ENCODE measurements at regions not wholly inside any gene's neighbourhood (a gene's known extent, or its start where the extent isn't known, plus 50 kb on each side); places are given as distances from the start of the nearest gene placed in this dataset.

GRCh38 chr3:144457758-144458157 is 486.1 kb downstream of the DIPK2A start:
- no peak for TF ChIP-seq CTCF (optimal IDR thresholded peaks at IDR 0.05 in 1 of 3, IDR thresholded peaks at IDR 0.05 in 1 of 3, conservative IDR thresholded peaks at IDR 0.05 in 1 of 3; ENCODE audit: extremely low read depth in 1 of 3, insufficient read depth in 2 of 3, low read length in 3 of 3)
- TF ChIP-seq EZH2 (IDR thresholded peaks at IDR 0.05; ENCODE audit: low read length): no peak
